ENCODE measurements at regions not wholly inside any gene's neighbourhood (a gene's known extent, or its start where the extent isn't known, plus 50 kb on each side); places are given as distances from the start of the nearest gene placed in this dataset.

GRCh38 chr21:35136106-35136505, 87.0 kb upstream of the RUNX1 start:
- in situ Hi-C loops (cut with MboI; ENCODE audit: low sequenced_read_pairs), result no loop called here

GRCh38 chr21:35135481-35135880, 86.4 kb upstream of the RUNX1 start:
- in situ Hi-C loops (cut with MboI; ENCODE audit: low sequenced_read_pairs), result no loop called here

- in situ Hi-C loops (cut with MboI; ENCODE audit: low sequenced_read_pairs), result no loop called here
Measured at GRCh38 chr21:35134309-35134708, 85.2 kb upstream of the RUNX1 start.

DNA sequence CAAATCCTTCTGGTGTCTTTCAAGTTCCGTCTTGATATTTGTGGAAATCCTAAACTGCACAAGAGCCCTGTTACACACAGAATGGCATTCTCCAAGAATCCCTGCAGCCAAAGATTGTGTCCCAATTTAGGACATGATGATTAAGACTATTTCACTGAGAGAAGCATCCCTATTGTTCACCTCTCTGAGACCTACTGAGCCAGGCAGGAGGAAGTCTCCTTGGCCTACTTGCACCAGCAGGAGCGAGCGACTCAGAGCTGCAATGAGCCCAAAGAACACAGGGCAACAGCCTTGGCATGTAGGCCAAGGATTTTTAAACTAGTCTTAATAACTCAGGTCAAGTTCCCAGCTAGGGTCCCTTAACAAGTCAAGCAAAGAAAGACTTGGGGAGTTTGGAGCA, 79.4 kb upstream of the RUNX1 start:
- in situ Hi-C loops (cut with MboI; ENCODE audit: low sequenced_read_pairs), result no loop called here

- in situ Hi-C loops (cut with MboI; ENCODE audit: low sequenced_read_pairs), result no loop called here
Measured at GRCh38 chr21:35127851-35128250, 78.7 kb upstream of the RUNX1 start.

- in situ Hi-C loops (cut with MboI; ENCODE audit: low sequenced_read_pairs), result no loop called here
Measured at GRCh38 chr21:35127026-35127425, 77.9 kb upstream of the RUNX1 start.

- in situ Hi-C loops (cut with MboI; ENCODE audit: low sequenced_read_pairs), result no loop called here
Measured at GRCh38 chr21:35120631-35121180, 71.6 kb upstream of the RUNX1 start.

GRCh38 chr21:35119501-35120047, 70.5 kb upstream of the RUNX1 start:
- in situ Hi-C loops (cut with MboI; ENCODE audit: low sequenced_read_pairs), result no loop called here

DNA sequence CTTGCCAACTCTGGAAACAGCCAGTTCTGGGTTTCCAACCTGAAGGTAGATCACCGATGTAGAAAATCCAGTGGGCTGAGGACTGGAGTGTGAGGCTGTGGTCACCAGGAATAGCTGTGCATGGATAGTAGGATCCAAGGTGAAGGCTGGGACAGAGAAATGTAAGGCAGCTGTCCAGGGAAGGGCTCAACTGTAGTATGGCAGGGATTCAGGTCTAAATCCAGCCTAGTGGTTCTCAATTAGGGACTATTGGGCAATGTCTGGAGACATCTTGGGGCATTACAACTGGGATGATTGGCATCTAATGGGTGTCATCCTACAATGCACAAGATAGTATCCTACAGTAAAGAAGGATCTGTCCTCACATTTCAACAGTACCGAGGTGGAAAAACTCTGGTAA, 67.7 kb upstream of the RUNX1 start:
- in situ Hi-C loops (cut with MboI; ENCODE audit: low sequenced_read_pairs), result no loop called here

DNA sequence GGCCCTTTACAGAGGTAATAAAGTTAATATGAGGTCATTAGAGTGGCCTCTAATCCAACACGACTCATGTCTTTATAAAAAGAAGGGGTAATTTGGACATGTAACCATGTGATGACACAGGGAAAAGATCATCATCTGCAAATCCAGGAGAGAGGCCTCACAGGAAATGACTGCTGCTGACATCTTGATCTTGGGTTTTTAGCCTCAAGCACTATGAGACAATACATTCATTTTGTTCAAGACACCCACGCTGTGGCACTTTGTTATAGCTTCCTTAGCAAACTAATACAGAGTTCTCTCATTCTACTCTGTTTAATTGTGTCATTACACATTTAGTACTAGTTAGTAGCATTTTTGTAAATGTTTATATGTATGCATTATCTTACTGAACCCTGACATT, 64.0 kb upstream of the RUNX1 start:
- in situ Hi-C loops (cut with MboI; ENCODE audit: low sequenced_read_pairs), result no loop called here

GRCh38 chr21:35111321-35111930, 62.3 kb upstream of the RUNX1 start:
- in situ Hi-C loops (cut with MboI; ENCODE audit: low sequenced_read_pairs), result no loop called here

DNA sequence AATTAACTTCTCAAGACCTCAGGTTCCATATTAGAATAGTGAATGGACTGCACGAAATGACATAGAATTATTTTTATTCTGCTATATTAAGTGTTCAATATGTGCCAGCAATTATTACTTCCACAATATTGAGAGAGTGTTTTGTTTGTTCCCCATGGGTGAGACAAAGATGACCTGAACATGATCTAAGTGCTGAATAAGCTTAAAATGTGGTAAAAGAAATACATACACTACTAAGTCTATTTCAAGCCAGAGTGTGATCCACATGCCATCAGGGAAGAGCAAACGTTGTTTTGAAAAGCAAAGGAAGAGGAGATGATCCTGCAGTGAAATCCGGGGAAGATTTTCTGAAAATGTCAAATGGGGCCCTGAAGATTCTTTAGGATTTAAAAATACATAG, 59.8 kb upstream of the RUNX1 start:
- in situ Hi-C loops (cut with MboI; ENCODE audit: low sequenced_read_pairs), result no loop called here

- in situ Hi-C loops (cut with MboI; ENCODE audit: low sequenced_read_pairs), result no loop called here
Measured at GRCh38 chr21:35107520-35107919, 58.4 kb upstream of the RUNX1 start.

GRCh38 chr21:35106246-35106835, 57.2 kb upstream of the RUNX1 start:
- in situ Hi-C loops (cut with MboI; ENCODE audit: low sequenced_read_pairs), result no loop called here

DNA sequence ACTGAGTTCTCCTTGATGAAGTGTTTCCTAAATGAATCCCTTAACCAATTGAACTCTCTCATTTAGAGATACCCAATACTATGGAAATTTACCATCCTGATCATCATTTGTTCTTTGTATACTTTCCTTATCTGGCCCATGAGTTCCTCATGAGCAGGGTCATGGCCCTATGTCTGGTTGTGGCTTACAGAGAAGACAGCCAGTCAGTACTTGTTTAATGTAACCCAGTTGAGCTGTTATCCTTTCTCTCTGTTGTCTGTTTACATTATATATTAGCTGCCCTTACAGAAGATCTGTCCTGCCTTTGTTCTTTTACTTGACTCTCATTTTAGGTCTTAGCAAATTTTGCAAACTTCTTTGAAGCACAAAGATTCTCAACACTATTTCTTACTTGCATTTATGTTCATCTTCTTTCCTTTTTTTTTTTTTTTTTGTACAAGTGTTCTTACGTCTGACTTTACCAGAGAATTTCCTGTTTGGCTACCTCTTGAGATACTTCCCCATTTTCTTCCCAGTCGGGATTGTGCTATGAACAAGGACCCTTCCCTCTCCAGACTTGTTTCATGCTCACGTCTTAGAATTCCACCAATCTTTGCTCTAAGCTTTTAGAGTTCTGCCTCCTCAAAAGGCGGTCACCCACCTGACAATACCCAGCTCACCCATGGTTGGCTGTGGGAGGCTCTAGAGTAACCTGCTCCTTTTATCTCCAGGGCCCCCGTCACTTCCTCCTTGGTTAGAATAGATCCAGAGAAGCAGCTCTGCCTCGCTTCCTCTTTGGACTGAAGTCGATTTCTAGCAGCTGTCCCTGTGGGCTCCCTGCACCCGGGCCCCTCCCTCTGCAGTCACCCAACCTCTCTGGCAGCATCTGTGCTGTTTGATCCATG, 53.6 kb upstream of the RUNX1 start:
- in situ Hi-C loops (cut with MboI; ENCODE audit: low sequenced_read_pairs), result no loop called here

- in situ Hi-C loops (cut with MboI; ENCODE audit: low sequenced_read_pairs), result no loop called here
Measured at GRCh38 chr21:35100349-35100811, 51.3 kb upstream of the RUNX1 start.

DNA sequence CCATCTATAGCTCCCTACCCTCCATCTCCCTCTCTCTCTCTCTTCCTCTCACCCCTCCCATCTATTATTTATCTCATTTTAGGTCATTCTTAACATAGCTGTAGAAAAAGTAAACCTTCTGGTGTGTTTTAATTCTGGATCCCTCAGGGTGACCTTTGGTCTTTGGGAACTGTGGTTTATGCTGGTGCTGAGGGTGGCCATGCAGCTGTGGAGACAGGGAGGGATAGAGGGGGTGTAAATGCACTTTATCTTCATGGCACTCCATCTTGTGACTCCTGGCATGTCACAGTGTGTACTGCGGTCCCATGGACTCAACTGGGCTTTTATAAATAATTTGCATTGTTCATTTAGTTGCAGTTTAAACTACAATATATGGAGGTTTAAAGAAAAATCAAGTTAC, 50.2 kb upstream of the RUNX1 start:
- in situ Hi-C loops (cut with MboI; ENCODE audit: low sequenced_read_pairs), result no loop called here
